Trophoblast cell (in vitro differentiated cells and primary cell): ENCODE measurements at regions not wholly inside any gene's neighbourhood (a gene's known extent, or its start where the extent isn't known, plus 50 kb on each side); places are given as distances from the start of the nearest gene placed in this dataset.

Experiments used
- DNase-seq, 2 donors: peaks; one replicate each; pipeline ENCODE4 v3.0.0-alpha.2; 2016
- H2AFZ ChIP-seq: 2 replicates; pipeline ENCODE4 v1.6.1; 2013; ENCODE audit warnings: low read length, moderate library complexity, mild to moderate bottlenecking; ENCODE audit not compliant: insufficient read depth, poor library complexity
- H2AK5ac ChIP-seq: 2 replicates; pipeline ENCODE4 v1.6.1; 2013; ENCODE audit warnings: mild to moderate bottlenecking, low read length
- H2BK120ac ChIP-seq: 2 replicates; pipeline ENCODE4 v1.6.1; 2013; ENCODE audit warnings: low read length, mild to moderate bottlenecking, moderate library complexity; ENCODE audit not compliant: insufficient read depth, poor library complexity
- H2BK12ac ChIP-seq: 2 replicates; pipeline ENCODE4 v1.6.1; 2013; ENCODE audit warnings: mild to moderate bottlenecking, low read length, moderate library complexity
- H2BK5ac ChIP-seq: 2 replicates; pipeline ENCODE4 v1.6.1; 2013; ENCODE audit warnings: low read length, low read depth, moderate library complexity, mild to moderate bottlenecking; ENCODE audit not compliant: poor library complexity
- H3K14ac ChIP-seq: 2 replicates; pipeline ENCODE4 v1.6.1; 2013; ENCODE audit warnings: mild to moderate bottlenecking, low read length
- H3K18ac ChIP-seq: 2 replicates; pipeline ENCODE4 v1.6.1; 2013; ENCODE audit warnings: mild to moderate bottlenecking, low read length
- H3K23ac ChIP-seq: 2 replicates; pipeline ENCODE4 v1.6.1; 2013; ENCODE audit warnings: low read length
- H3K27ac ChIP-seq: 2 replicates; pipeline ENCODE4 v1.5.1; 2013; ENCODE audit warnings: low read depth, mild to moderate bottlenecking, inconsistent platforms, low read length, moderate library complexity
- H3K27me3 ChIP-seq: 2 replicates; pipeline ENCODE4 v1.6.1; 2013; ENCODE audit warnings: inconsistent platforms, mild to moderate bottlenecking, low read length, moderate library complexity; ENCODE audit not compliant: insufficient read depth
- H3K36me3 ChIP-seq, 2 experiments: 1 replicate in 1 of 2; 2 replicates in 1 of 2; pipeline ENCODE4 v1.6.1; 2013; ENCODE audit warnings: low read length in 2 of 2, mild to moderate bottlenecking in 2 of 2, moderate library complexity in 1 of 2; ENCODE audit not compliant: insufficient read depth in 2 of 2, control insufficient read depth in 1 of 2
- H3K4ac ChIP-seq: 2 replicates; pipeline ENCODE4 v1.6.1; 2013; ENCODE audit warnings: low read depth, mild to moderate bottlenecking, low read length, moderate library complexity
- H3K4me1 ChIP-seq, 2 experiments: 1 replicate in 1 of 2; 2 replicates in 1 of 2; pipeline ENCODE4 v1.6.1; 2013; ENCODE audit warnings: low read length in 2 of 2, mild to moderate bottlenecking in 2 of 2, moderate library complexity in 1 of 2; ENCODE audit not compliant: insufficient read depth in 2 of 2, control insufficient read depth in 1 of 2
- H3K4me2 ChIP-seq: 2 replicates; pipeline ENCODE4 v1.6.1; 2013; ENCODE audit warnings: inconsistent platforms, mild to moderate bottlenecking, low read length, moderate library complexity
- H3K4me3 ChIP-seq: 2 replicates; pipeline ENCODE4 v1.5.1; 2013; ENCODE audit warnings: mild to moderate bottlenecking, low read depth, low read length, inconsistent platforms
- H3K79me1 ChIP-seq: one replicate; pipeline ENCODE4 v1.6.1; 2013; ENCODE audit warnings: low read length
- H3K79me2 ChIP-seq: 2 replicates; pipeline ENCODE4 v1.6.1; 2013; ENCODE audit warnings: low read length, mild to moderate bottlenecking; ENCODE audit not compliant: control insufficient read depth, insufficient read depth, poor library complexity
- H3K9ac ChIP-seq: 2 replicates; pipeline ENCODE4 v1.6.1; 2013; ENCODE audit warnings: mild to moderate bottlenecking, low read length
- H3K9me3 ChIP-seq: 2 replicates; pipeline ENCODE4 v1.6.1; 2013; ENCODE audit warnings: low read depth, mild to moderate bottlenecking, control low read depth, inconsistent platforms, low read length; ENCODE audit not compliant: insufficient read depth
- H4K12ac ChIP-seq: 2 replicates; pipeline ENCODE4 v1.6.1; 2013; ENCODE audit warnings: low read depth, mild to moderate bottlenecking, low read length, moderate library complexity
- H4K8ac ChIP-seq: 2 replicates; pipeline ENCODE4 v1.6.1; 2013; ENCODE audit warnings: low read depth, mild to moderate bottlenecking, low read length, moderate library complexity
- H4K91ac ChIP-seq: one replicate; pipeline ENCODE4 v1.6.1; 2013; ENCODE audit warnings: low read depth, mild to moderate bottlenecking, low read length, moderate library complexity
- WGBS: extraction: QIAGEN DNeasy Blood & Tissue Kit; methylation state at CpG from one replicate; pipeline ENCODE4 v1.1.7; 2013; ENCODE audit warnings: missing lambda C conversion rate; ENCODE audit not compliant: insufficient read length, insufficient coverage; ENCODE audit errors: extremely low coverage; 5-methylcytosine and 5-hydroxymethylcytosine counted together

DNA sequence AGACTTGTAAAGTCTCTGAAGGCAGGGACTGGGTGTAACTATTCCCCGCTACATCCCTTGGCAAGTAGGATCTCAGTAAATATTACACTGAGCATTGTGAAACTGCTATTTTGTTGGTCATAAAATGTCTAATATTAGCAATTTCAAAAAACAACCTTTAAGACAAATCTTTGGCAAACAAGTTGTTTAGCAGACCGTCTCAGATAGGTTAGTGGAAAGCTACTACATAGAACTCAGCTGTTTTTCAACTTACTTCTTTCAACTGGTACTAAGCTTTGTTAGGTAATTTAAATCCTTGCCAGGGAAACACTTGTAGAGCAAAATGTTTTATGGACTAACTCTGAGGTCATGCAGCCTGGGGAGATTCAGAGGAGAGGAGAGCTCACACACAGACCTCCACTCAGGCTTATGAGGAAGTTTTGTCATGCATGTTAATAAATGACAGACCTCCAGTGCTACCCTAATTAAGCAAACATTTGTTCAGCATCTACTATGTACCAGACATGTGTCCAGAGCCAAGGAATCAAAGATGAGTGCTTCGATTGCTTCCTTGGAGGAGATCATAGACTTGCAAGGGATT, 61.6 kb upstream of the STAC start:
- no peak for DNase-seq
- no CpG with 5 or more reads among the region's 3 CpGs for WGBS
- no peak overlapping the region for H4K91ac ChIP-seq

GRCh38 chr3:36319680-36320079, 60.6 kb upstream of the STAC start:
- no peak overlapping the region for H3K9ac ChIP-seq
- H3K4me3 ChIP-seq, result no peak overlapping the region
- H4K8ac ChIP-seq, result no peak overlapping the region
- no peaks in the 10 kb centered on the region for H3K79me2 ChIP-seq
- H2BK5ac ChIP-seq, result no peak overlapping the region
- H4K12ac ChIP-seq, result no peak overlapping the region
- no peaks in the 10 kb centered on the region for H3K79me1 ChIP-seq
- no peak overlapping the region for H3K4me2 ChIP-seq
- H3K27me3 ChIP-seq, result no peaks in the 10 kb centered on the region
- no peak overlapping the region for H3K14ac ChIP-seq
- no peak overlapping the region for H2AK5ac ChIP-seq
- no peaks in the 10 kb centered on the region for H3K9me3 ChIP-seq
- no peak overlapping the region for H3K4ac ChIP-seq
- H2BK12ac ChIP-seq, result no peak overlapping the region
- H3K36me3 ChIP-seq, result no peaks in the 10 kb centered on the region
- WGBS, result no CpG with 5 or more reads among the region's 1 CpG
- peaks cover 3 to 6% of the 10 kb centered on the region in 2 experiments for H3K4me1 ChIP-seq
- H3K18ac ChIP-seq, result no peak overlapping the region
- H2AFZ ChIP-seq, result no peak overlapping the region
- H3K23ac ChIP-seq, result no peak overlapping the region
- no peak overlapping the region for H4K91ac ChIP-seq
- no peak for DNase-seq
- H3K27ac ChIP-seq, result no peak overlapping the region
- no peak overlapping the region for H2BK120ac ChIP-seq

More for the DNA sequence above, 61.6 kb upstream of the STAC start:
- no peak overlapping the region for H3K14ac ChIP-seq
- H3K27ac ChIP-seq, result peak overlapping the region; percentile 42
- H3K9ac ChIP-seq, result no peak overlapping the region
- H2BK12ac ChIP-seq, result no peak overlapping the region
- H3K27me3 ChIP-seq, result no peaks in the 10 kb centered on the region
- H4K8ac ChIP-seq, result no peak overlapping the region
- H2BK5ac ChIP-seq, result no peak overlapping the region
- no peak overlapping the region for H2AK5ac ChIP-seq
- H3K4me1 ChIP-seq, result peaks cover 3 to 6% of the 10 kb centered on the region in 2 experiments
- no peak overlapping the region for H3K23ac ChIP-seq
- no peak overlapping the region for H3K4me2 ChIP-seq
- H2BK120ac ChIP-seq, result no peak overlapping the region
- no peak overlapping the region for H3K4me3 ChIP-seq
- no peaks in the 10 kb centered on the region for H3K9me3 ChIP-seq
- H3K18ac ChIP-seq, result no peak overlapping the region
- H2AFZ ChIP-seq, result no peak overlapping the region
- H3K36me3 ChIP-seq, result no peaks in the 10 kb centered on the region
- H3K79me1 ChIP-seq, result no peaks in the 10 kb centered on the region
- H3K4ac ChIP-seq, result no peak overlapping the region
- H3K79me2 ChIP-seq, result no peaks in the 10 kb centered on the region
- no peak overlapping the region for H4K12ac ChIP-seq
